PC-3 (cell line): ENCODE measurements at regions not wholly inside any gene's neighbourhood (a gene's known extent, or its start where the extent isn't known, plus 50 kb on each side); places are given as distances from the start of the nearest gene placed in this dataset.

Source experiments
- CTCF ChIP-seq: fragments of 300-600 bp; sonication (generic); conservative IDR thresholded peaks from 2 replicates; pipeline ENCODE4 v1.5.1; 2017; ENCODE audit warnings: antibody characterized with exemption, low read depth, mild to moderate bottlenecking, low read length
- EZH2 ChIP-seq: fragments of 300-600 bp; sonication (generic); IDR thresholded peaks from one replicate; pipeline ENCODE4 v1.6.1; 2017; ENCODE audit warnings: antibody characterized with exemption, mild to moderate bottlenecking, low read length; ENCODE audit not compliant: unreplicated experiment

DNA sequence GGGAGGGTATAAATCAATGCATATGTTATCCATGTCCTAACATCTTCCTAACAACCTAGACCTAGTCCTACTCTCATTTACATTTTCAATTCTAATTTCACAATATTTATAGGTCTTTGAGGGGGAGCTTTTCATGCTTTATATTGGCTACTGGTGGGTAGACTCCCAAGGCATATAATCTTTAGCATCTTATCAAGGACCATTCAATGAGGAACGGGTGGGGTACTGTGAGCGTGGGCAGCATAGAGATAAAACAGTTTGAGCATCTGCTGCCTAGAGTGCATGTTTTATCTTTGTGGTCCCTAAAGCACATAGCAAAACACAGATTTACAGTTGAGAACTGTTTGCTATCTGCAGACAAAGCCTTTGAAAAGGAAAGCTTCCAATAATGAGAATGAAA is 427.6 kb upstream of the WWC1 start:
- TF ChIP-seq CTCF = no peak
- no peak for TF ChIP-seq EZH2
